PC-9 (cell line): ENCODE measurements at regions not wholly inside any gene's neighbourhood (a gene's known extent, or its start where the extent isn't known, plus 50 kb on each side); places are given as distances from the start of the nearest gene placed in this dataset.

Experiments used
- CTCF ChIP-seq: fragments of 200-600 bp; sonication (generic); conservative IDR thresholded peaks from 2 replicates; pipeline ENCODE4 v1.6.1; 2017; ENCODE audit warnings: mixed run types, antibody characterized with exemption, mild to moderate bottlenecking, moderate library complexity
- EZH2 ChIP-seq: fragments of 200-600 bp; sonication (generic); IDR thresholded peaks from 2 replicates; pipeline ENCODE4 v1.8.0; 2017; ENCODE audit warnings: antibody characterized with exemption, low read depth

- TF ChIP-seq EZH2 (no peak), CTCF (no peak)
These were observed 74.3 kb upstream of the SLC1A4 start for GRCh38 chr2:64914735-64915509.
